HCT116 (cell line): ENCODE measurements at regions not wholly inside any gene's neighbourhood (a gene's known extent, or its start where the extent isn't known, plus 50 kb on each side); places are given as distances from the start of the nearest gene placed in this dataset.

Experiments used
- ATAC-seq: fragments of 200-7000 bp; cut with Tn5 transposase; 2 replicates; pipeline ENCODE4 v1.9.1; 2020; ENCODE audit warnings: mild to moderate bottlenecking, moderate library complexity
- BruUV-seq: library from RNA; stranded (reverse); fragments of 400-500 nt; replicated peaks from 2 replicates; lab custom pipeline; 2021; lab: Mats Ljungman, UMichigan
- CTCF ChIA-PET: fragments of 300-600 bp; sonication (Branson Sonifier 250); formaldehyde crosslinking; loops from one replicate; lab custom pipeline; 2021; ENCODE audit warnings: antibody characterized with exemption; lab: Charles Lee
- POLR2A ChIA-PET: fragments of 300-600, 350-600 bp; sonication (Branson Sonifier 250); formaldehyde crosslinking; loops from one replicate; lab custom pipeline; 2021; ENCODE audit warnings: antibody characterized with exemption; lab: Charles Lee
- RAD21 ChIA-PET, 2 experiments: fragments of 300-600 bp; sonication (Branson Sonifier 250); formaldehyde crosslinking; loops; one replicate each; lab custom pipeline; 2023; ENCODE audit warnings: low total read pairs in 2 of 2; ENCODE audit not compliant: uncharacterized antibody in 2 of 2, unreplicated experiment in 2 of 2, low non-redundant PET in 1 of 2; lab: Charles Lee
- DNase-seq: peaks from one replicate; pipeline ENCODE4 v3.0.0-alpha.2; 2010; ENCODE audit warnings: low read depth, low spot score
- H2AFZ ChIP-seq: fragments of 200-600 bp; shearing (Covaris generic), sonication (generic); 2 replicates; pipeline ENCODE4 v1.6.1; 2017; ENCODE audit warnings: low read depth, mixed run types, mixed read lengths, antibody characterized with exemption, low read length; ENCODE audit not compliant: poor library complexity, severe bottlenecking
- H3K27ac ChIP-seq: 2 replicates; pipeline ENCODE4 v1.5.1; 2012; ENCODE audit warnings: low read depth, low read length
- H3K27me3 ChIP-seq: fragments of 200-600 bp; sonication (generic); 2 replicates; pipeline ENCODE4 v1.6.1; 2016; ENCODE audit warnings: mixed run types, low read length, mixed read lengths; ENCODE audit not compliant: insufficient read depth
- H3K36me3 ChIP-seq, 2 experiments: fragments of 200-500 bp in 1 of 2; fragments of 200-600 bp in 1 of 2; sonication (Bioruptor generic) in 1 of 2; sonication (generic) in 1 of 2; 2 replicates each; pipeline versions ENCODE4 v1.5.1 to v1.6.1; 2014 to 2016; ENCODE audit warnings: low read length in 2 of 2, inconsistent platforms in 1 of 2, mixed read lengths in 1 of 2, mixed run types in 1 of 2; ENCODE audit not compliant: insufficient read depth in 2 of 2, control insufficient read depth in 1 of 2
- H3K4me1 ChIP-seq, 2 experiments: fragments of 200-600 bp in 1 of 2; sonication (generic) in 1 of 2; 2 replicates each; pipeline versions ENCODE4 v1.5.1 to v1.6.1; 2012 to 2017; ENCODE audit warnings: low read length in 2 of 2, inconsistent platforms in 1 of 2, mild to moderate bottlenecking in 1 of 2, mixed read lengths in 1 of 2, mixed run types in 1 of 2, moderate library complexity in 1 of 2; ENCODE audit not compliant: insufficient read depth in 2 of 2, control insufficient read depth in 1 of 2
- H3K4me2 ChIP-seq: fragments of 200-600 bp; sonication (generic); 2 replicates; pipeline ENCODE4 v1.6.1; 2017; ENCODE audit warnings: mixed run types, low read length, mixed read lengths
- H3K4me3 ChIP-seq, 2 experiments: fragments of 200-600 bp in 1 of 2; sonication (generic) in 1 of 2; replicated peaks in 1 of 2; 2 replicates each; pipeline ENCODE4 v1.5.1; 2011 to 2016; ENCODE audit warnings: low read length in 2 of 2, control low read depth in 1 of 2, low read depth in 1 of 2, mild to moderate bottlenecking in 1 of 2, mixed read lengths in 1 of 2, mixed run types in 1 of 2
- H3K79me2 ChIP-seq: fragments of 200-600 bp; sonication (generic); 2 replicates; pipeline ENCODE4 v1.6.1; 2017; ENCODE audit warnings: mild to moderate bottlenecking, mixed run types, low read length, moderate library complexity, mixed read lengths; ENCODE audit not compliant: insufficient read depth
- H3K9ac ChIP-seq: fragments of 200-600 bp; sonication (generic); 2 replicates; pipeline ENCODE4 v1.6.1; 2016; ENCODE audit warnings: low read length, mixed read lengths
- H3K9me2 ChIP-seq: fragments of 200-600 bp; sonication (generic), shearing (Covaris generic); 2 replicates; pipeline ENCODE4 v1.6.1; 2017; ENCODE audit warnings: mixed run types, mild to moderate bottlenecking, moderate library complexity; ENCODE audit not compliant: insufficient read depth
- H3K9me3 ChIP-seq, 2 experiments: fragments of 200-500 bp in 1 of 2; fragments of 200-600 bp in 1 of 2; sonication (Bioruptor generic) in 1 of 2; sonication (generic) in 1 of 2; 2 replicates each; pipeline ENCODE4 v1.6.1; 2014 to 2017; ENCODE audit warnings: low read length in 2 of 2, mixed read lengths in 2 of 2, inconsistent platforms in 1 of 2, low read depth in 1 of 2, mild to moderate bottlenecking in 1 of 2, mixed run types in 1 of 2, moderate library complexity in 1 of 2; ENCODE audit not compliant: control insufficient read depth in 1 of 2, insufficient read depth in 1 of 2
- H4K20me1 ChIP-seq: fragments of 200-600 bp; sonication (generic), shearing (Covaris generic); 2 replicates; pipeline ENCODE4 v1.6.1; 2017; ENCODE audit warnings: mixed run types, mild to moderate bottlenecking, moderate library complexity; ENCODE audit not compliant: insufficient read depth
- ATF3 ChIP-seq: IDR thresholded peaks from 2 replicates; pipeline ENCODE4 v1.6.1; 2012
- CBX3 ChIP-seq: IDR thresholded peaks from 2 replicates; pipeline ENCODE4 v1.6.1; 2012; ENCODE audit warnings: low read depth
- CTCF ChIP-seq, 3 experiments: fragments of 200-600 bp in 1 of 3; sonication (generic) in 1 of 3; IDR thresholded peaks in 2 of 3; conservative IDR thresholded peaks in 1 of 3; 2 replicates each; pipeline ENCODE4 v1.5.1; 2012 to 2017; ENCODE audit warnings: low read depth in 2 of 3, low read length in 2 of 3, antibody characterized with exemption in 1 of 3, borderline replicate concordance in 1 of 3, control low read depth in 1 of 3, mild to moderate bottlenecking in 1 of 3, mixed read lengths in 1 of 3, mixed run types in 1 of 3, moderate library complexity in 1 of 3; ENCODE audit not compliant: insufficient read depth in 1 of 3
- EGR1 ChIP-seq: IDR thresholded peaks from 2 replicates; pipeline ENCODE4 v1.6.1; 2012; ENCODE audit warnings: low read depth
- ELF1 ChIP-seq: IDR thresholded peaks from 2 replicates; pipeline ENCODE4 v1.6.1; 2012; ENCODE audit warnings: low read depth, borderline replicate concordance
- FOSL1 ChIP-seq: IDR thresholded peaks from 2 replicates; pipeline ENCODE4 v1.6.1; 2012; ENCODE audit warnings: low read depth
- MAX ChIP-seq: IDR thresholded peaks from 2 replicates; pipeline ENCODE4 v1.6.1; 2012
- POLR2A ChIP-seq: IDR thresholded peaks from 2 replicates; pipeline ENCODE4 v1.7.0; 2011; ENCODE audit warnings: borderline replicate concordance; ENCODE audit not compliant: insufficient read depth, insufficient read length; ENCODE audit errors: extremely low read depth
- POLR2AphosphoS5 ChIP-seq: IDR thresholded peaks from 2 replicates; pipeline ENCODE4 v1.6.1; 2011; ENCODE audit warnings: mild to moderate bottlenecking, low read depth, low read length, moderate library complexity
- RAD21 ChIP-seq: IDR thresholded peaks from 2 replicates; pipeline ENCODE4 v1.6.1; 2012; ENCODE audit warnings: low read depth, mild to moderate bottlenecking
- SIN3A ChIP-seq: IDR thresholded peaks from 2 replicates; pipeline ENCODE4 v1.6.1; 2012; ENCODE audit warnings: low read depth
- SP1 ChIP-seq: IDR thresholded peaks from 2 replicates; pipeline ENCODE4 v1.6.1; 2012; ENCODE audit warnings: low read depth
- SRF ChIP-seq: IDR thresholded peaks from 2 replicates; pipeline ENCODE4 v1.6.1; 2012; ENCODE audit warnings: low read depth
- TCF7L2 ChIP-seq: IDR thresholded peaks from 2 replicates; pipeline ENCODE4 v1.7.0; 2011; ENCODE audit warnings: borderline replicate concordance, inconsistent platforms; ENCODE audit not compliant: insufficient read depth, insufficient read length; ENCODE audit errors: extremely low read depth
- YY1 ChIP-seq: IDR thresholded peaks from 2 replicates; pipeline ENCODE4 v1.6.1; 2011; ENCODE audit warnings: low read length, low read depth, moderate library complexity, mild to moderate bottlenecking; ENCODE audit not compliant: insufficient replicate concordance; ENCODE audit errors: extremely low read depth
- ZNF274 ChIP-seq: fragments of 200-500 bp; sonication (Bioruptor generic); IDR thresholded peaks from 2 replicates; pipeline ENCODE4 v1.6.1; 2014; ENCODE audit warnings: mild to moderate bottlenecking, low read depth, low read length, inconsistent platforms
- intact Hi-C: fragments of 100-400 bp; cut with micrococcal nuclease; formaldehyde crosslinking; loops from 2 replicates; pipeline ENCODE4 v1.10.0; 2022

GRCh38 chr19:31946491-31946890, 398.9 kb upstream of the ZNF507 start (continued):
- no peak for TF ChIP-seq YY1

GRCh38 chr19:31947436-31948115, 397.8 kb upstream of the ZNF507 start:
- H3K9me3 ChIP-seq: peaks cover 12 to 33% of the 10 kb centered on the region in 2 experiments; a peak in 2 of 4 replicates
- CTCF ChIA-PET: no interaction called here
- BruUV-seq: no TSS peak
- H3K4me1 ChIP-seq: no peaks in the 10 kb centered on the region
- no peak overlapping the region for H3K27ac ChIP-seq
- no peak overlapping the region for H3K4me2 ChIP-seq
- no peak for TF ChIP-seq MAX
- no peak for TF ChIP-seq YY1
- no peak for TF ChIP-seq POLR2AphosphoS5
- TF ChIP-seq FOSL1: no peak
- no peak for TF ChIP-seq SIN3A
- no peak for TF ChIP-seq ZNF274
- no peak for TF ChIP-seq POLR2A
- TF ChIP-seq CBX3: no peak
- TF ChIP-seq SRF: no peak
- no peak for TF ChIP-seq TCF7L2
- no peak for TF ChIP-seq ATF3
- no peak for TF ChIP-seq RAD21
- no peak for TF ChIP-seq ELF1
- no peak for TF ChIP-seq SP1
- no peak for TF ChIP-seq CTCF (IDR thresholded peaks at IDR 0.05 in 2 of 3, conservative IDR thresholded peaks at IDR 0.05 in 1 of 3; ENCODE audit: borderline replicate concordance in 1 of 3, insufficient read depth in 1 of 3, low read depth in 2 of 3, low read length in 2 of 3)
- TF ChIP-seq EGR1: no peak
- TF ChIP-seq, all 23 proteins: peak for 0
- no peak for ATAC-seq
- POLR2A ChIA-PET: no interaction called here
- Histone ChIP-seq H3K36me3 (no peaks in the 10 kb centered on the region), H3K79me2 (no peaks in the 10 kb centered on the region), H3K4me3 (no peak overlapping the region), H2AFZ (no peak overlapping the region), H3K27me3 (no peaks in the 10 kb centered on the region), H3K9me2 (no peaks in the 10 kb centered on the region), H3K9ac (no peak overlapping the region), H4K20me1 (no peaks in the 10 kb centered on the region)
- intact Hi-C loops: no loop called here
- RAD21 ChIA-PET: no interaction called here
- DNase-seq: no peak
